CD4-positive, alpha-beta T cell treated with Interferon alpha-2 for 1 hour (primary cell): ENCODE measurements at regions not wholly inside any gene's neighbourhood (a gene's known extent, or its start where the extent isn't known, plus 50 kb on each side); places are given as distances from the start of the nearest gene placed in this dataset.

Experiments
- DNase-seq, 2 donors: peaks; one replicate each; pipeline ENCODE4 v3.0.0-alpha.2; 2020 to 2022

- no peak for DNase-seq
Observed at GRCh38 chr1:50358962-50359361, 64.3 kb downstream of the DMRTA2 start.

- no peak for DNase-seq
Observed at GRCh38 chr1:50357186-50357585, 66.1 kb downstream of the DMRTA2 start.

GRCh38 chr1:50354813-50355212 is 68.4 kb downstream of the DMRTA2 start:
- no peak for DNase-seq

GRCh38 chr1:50352428-50352827 is 70.8 kb downstream of the DMRTA2 start:
- no peak for DNase-seq

- DNase-seq = no peak
Observed at GRCh38 chr1:50350868-50351267, 72.4 kb downstream of the DMRTA2 start.

- DNase-seq = no peak
Observed at GRCh38 chr1:50350421-50350820, 72.8 kb downstream of the DMRTA2 start.

GRCh38 chr1:50349242-50349565 is 74.0 kb downstream of the DMRTA2 start:
- no peak for DNase-seq

- peak; percentile 22 to 56 for DNase-seq
Observed at GRCh38 chr1:50348449-50349241, 74.6 kb downstream of the DMRTA2 start.

GRCh38 chr1:50347933-50348332 is 75.3 kb downstream of the DMRTA2 start:
- no peak for DNase-seq

GRCh38 chr1:50346621-50347020 is 76.6 kb downstream of the DMRTA2 start:
- no peak for DNase-seq

- DNase-seq = no peak
Observed at GRCh38 chr1:50343323-50343722, 79.9 kb downstream of the DMRTA2 start.

- DNase-seq = no peak
Observed at GRCh38 chr1:50342525-50342924, 80.7 kb downstream of the DMRTA2 start.

GRCh38 chr1:50335036-50335435 is 88.2 kb downstream of the DMRTA2 start:
- DNase-seq = no peak

- peak; percentile 32 to 48 for DNase-seq
Observed at GRCh38 chr1:50333595-50333974, 89.7 kb downstream of the DMRTA2 start.

GRCh38 chr1:50332941-50333594 is 90.2 kb downstream of the DMRTA2 start:
- peak; percentile 24 to 44 for DNase-seq

- no peak for DNase-seq
Observed at GRCh38 chr1:50329332-50329932, 93.8 kb downstream of the DMRTA2 start.

- no peak for DNase-seq
Observed at GRCh38 chr1:50328552-50328951, 94.7 kb downstream of the DMRTA2 start.

- no peak for DNase-seq
Observed at GRCh38 chr1:50326026-50326425, 97.2 kb downstream of the DMRTA2 start.

GRCh38 chr1:50322579-50322978 is 100.7 kb downstream of the DMRTA2 start:
- DNase-seq = no peak

GRCh38 chr1:50318428-50318827 is 104.8 kb downstream of the DMRTA2 start:
- no peak for DNase-seq

GRCh38 chr1:50308878-50309277 is 114.4 kb downstream of the DMRTA2 start:
- no peak for DNase-seq

GRCh38 chr1:50305808-50306207 is 117.4 kb downstream of the DMRTA2 start:
- no peak for DNase-seq

GRCh38 chr1:50300297-50300696 is 122.9 kb downstream of the DMRTA2 start:
- no peak for DNase-seq

- DNase-seq = no peak
Observed at GRCh38 chr1:50295566-50295965, 127.7 kb downstream of the DMRTA2 start.
